ENCODE measurements at regions not wholly inside any gene's neighbourhood (a gene's known extent, or its start where the extent isn't known, plus 50 kb on each side); places are given as distances from the start of the nearest gene placed in this dataset.

DNA sequence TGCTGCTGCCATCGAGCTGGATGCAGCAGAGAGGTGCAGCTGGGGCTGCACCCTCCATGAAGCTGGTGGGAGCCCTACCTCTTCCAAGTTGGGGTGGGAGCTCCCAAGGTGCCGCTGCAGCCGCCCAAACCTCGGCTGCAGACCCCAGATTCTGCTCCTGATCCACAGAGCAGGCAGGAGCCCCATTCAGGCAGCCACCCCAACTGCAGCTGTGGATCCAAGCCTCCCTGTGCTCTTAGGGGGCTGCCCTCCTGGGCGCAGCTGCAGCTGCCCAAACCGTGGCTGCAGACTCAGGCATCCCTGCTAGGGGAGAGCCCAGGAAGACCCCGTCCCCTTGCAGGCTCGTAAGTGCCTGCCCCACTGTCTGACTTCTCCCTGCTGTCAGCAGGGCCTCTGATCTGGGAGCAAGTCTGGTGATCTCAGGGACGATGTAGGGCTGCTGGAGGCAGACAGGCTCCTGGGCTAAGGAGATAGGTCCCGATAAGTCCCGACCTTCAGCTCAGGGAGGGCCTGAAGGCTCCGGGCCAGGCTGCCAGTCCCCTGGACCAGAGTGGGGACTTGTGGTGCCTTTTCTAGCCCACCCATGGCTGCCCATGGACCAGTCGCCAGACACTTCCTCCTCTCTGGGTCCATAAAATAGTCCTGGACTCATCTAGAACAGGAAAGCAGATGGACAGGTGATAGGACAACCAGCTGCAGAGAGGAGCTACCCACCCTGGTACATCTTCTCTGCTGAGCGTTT lies 767.1 kb upstream of the CDH7 start:
- TF ChIP-seq, protein P1, sequence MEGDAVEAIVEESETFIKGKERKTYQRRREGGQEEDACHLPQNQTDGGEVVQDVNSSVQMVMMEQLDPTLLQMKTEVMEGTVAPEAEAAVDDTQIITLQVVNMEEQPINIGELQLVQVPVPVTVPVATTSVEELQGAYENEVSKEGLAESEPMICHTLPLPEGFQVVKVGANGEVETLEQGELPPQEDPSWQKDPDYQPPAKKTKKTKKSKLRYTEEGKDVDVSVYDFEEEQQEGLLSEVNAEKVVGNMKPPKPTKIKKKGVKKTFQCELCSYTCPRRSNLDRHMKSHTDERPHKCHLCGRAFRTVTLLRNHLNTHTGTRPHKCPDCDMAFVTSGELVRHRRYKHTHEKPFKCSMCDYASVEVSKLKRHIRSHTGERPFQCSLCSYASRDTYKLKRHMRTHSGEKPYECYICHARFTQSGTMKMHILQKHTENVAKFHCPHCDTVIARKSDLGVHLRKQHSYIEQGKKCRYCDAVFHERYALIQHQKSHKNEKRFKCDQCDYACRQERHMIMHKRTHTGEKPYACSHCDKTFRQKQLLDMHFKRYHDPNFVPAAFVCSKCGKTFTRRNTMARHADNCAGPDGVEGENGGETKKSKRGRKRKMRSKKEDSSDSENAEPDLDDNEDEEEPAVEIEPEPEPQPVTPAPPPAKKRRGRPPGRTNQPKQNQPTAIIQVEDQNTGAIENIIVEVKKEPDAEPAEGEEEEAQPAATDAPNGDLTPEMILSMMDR (IDR thresholded peaks at IDR 0.05), result no peak
- TF ChIP-seq POLR2A (IDR thresholded peaks at IDR 0.05; ENCODE audit: low read depth) (no peak), POLR2AphosphoS5 (IDR thresholded peaks at IDR 0.05) (no peak)

Data from esophagus muscularis mucosa (tissue), 3 donors.